Thyroid gland (tissue), 4 donors: ENCODE measurements at regions not wholly inside any gene's neighbourhood (a gene's known extent, or its start where the extent isn't known, plus 50 kb on each side); places are given as distances from the start of the nearest gene placed in this dataset.

Experiments
- DNase-seq, 2 donors: peaks; one replicate each; pipeline ENCODE4 v3.0.0-alpha.2; 2019
- H3K27ac ChIP-seq, 3 donors: fragments of 200-600 bp; sonication (generic); 1 replicate in 2 of 3; 2 replicates in 1 of 3; pipeline ENCODE4 v1.5.1; 2016 to 2019; ENCODE audit warnings: mild to moderate bottlenecking in 1 of 3, moderate library complexity in 1 of 3
- H3K27me3 ChIP-seq: fragments of 200-600 bp; sonication (generic); one replicate; pipeline ENCODE4 v1.5.1; 2019
- H3K36me3 ChIP-seq, 2 donors: fragments of 200-600 bp; sonication (generic); one replicate each; pipeline ENCODE4 v1.5.1; 2016 to 2019
- H3K4me1 ChIP-seq, 2 donors: fragments of 200-600 bp; sonication (generic); one replicate each; pipeline ENCODE4 v1.5.1; 2017 to 2019
- H3K4me3 ChIP-seq, 3 donors: fragments of 200-600 bp; sonication (generic); replicated peaks in 1 of 3; 1 replicate in 2 of 3; 2 replicates in 1 of 3; pipeline ENCODE4 v1.5.1; 2016; ENCODE audit warnings: mild to moderate bottlenecking in 1 of 3
- H3K9me3 ChIP-seq: fragments of 200-600 bp; sonication (generic); one replicate; pipeline ENCODE4 v1.5.1; 2017
- POLR2A ChIP-seq, 2 donors: fragments of 450-650 bp; IDR thresholded peaks; one replicate each; pipeline ENCODE4 v1.6.1; 2017; ENCODE audit warnings: antibody characterized with exemption in 2 of 2, mild to moderate bottlenecking in 2 of 2, moderate library complexity in 1 of 2
- WGBS, 2 donors: methylation state at CpG; one replicate each; pipeline ENCODE4 v1.1.5; 2017; 5-methylcytosine and 5-hydroxymethylcytosine counted together
- intact Hi-C: fragments of 100-400 bp; cut with DNase I; formaldehyde crosslinking; loops from one replicate; pipeline ENCODE4 v1.15.1; 2023
- TF ChIP-seq, protein P1 (sequence below), 6 experiments: fragments of 200-600 bp in 3 of 6; fragments of 450-650 bp in 3 of 6; sonication (generic) in 3 of 6; IDR thresholded peaks; one replicate each; pipeline ENCODE4 v1.5.1; 2016 to 2019; ENCODE audit warnings: antibody characterized with exemption in 6 of 6, mild to moderate bottlenecking in 2 of 6, inconsistent platforms in 1 of 6, moderate library complexity in 1 of 6

DNA sequence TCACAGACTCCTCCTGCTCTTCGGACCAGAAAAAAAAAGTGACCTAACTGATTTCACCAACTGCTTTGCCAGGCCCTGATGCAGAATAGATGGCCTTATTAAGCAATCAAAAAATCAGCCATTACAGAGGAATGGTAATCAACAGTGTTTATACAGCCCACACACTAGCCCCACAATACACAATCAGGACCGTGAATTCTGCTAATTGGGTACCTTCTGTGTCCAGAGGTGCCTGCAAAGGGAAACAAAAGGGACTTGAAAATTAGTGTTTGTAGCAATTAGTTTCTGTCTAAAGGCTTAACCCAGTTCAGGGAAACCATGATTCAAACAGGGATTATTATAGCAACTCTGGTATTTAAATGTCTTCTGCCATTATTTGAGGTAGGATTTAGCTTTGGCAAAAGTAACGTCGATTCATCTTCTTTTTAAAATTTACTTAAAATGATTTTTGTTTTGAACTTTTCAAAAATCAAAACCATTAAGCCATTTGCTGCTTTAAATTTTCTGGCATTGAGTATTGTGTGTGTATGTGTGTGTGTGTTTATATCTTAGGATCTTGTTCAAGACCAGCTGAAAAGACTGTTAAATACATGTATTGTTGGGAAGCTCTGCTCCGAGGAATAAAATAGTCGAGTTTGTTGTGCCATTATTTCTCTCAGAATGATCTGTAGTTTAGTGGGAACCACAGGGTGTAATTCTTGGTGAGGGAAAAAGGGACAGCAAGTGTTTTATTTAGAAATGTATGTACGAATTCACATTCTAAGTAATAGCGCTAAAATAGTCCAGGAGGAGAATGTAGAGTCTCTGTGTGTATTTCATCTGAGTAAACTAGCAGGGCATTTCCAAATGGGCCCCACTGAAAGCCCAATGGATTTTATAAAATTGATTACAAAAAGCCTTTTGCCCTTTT, 156.1 kb downstream of the PTCSC3 start:
- Histone ChIP-seq H3K4me1 (no peaks in the 10 kb centered on the region), H3K9me3 (no peaks in the 10 kb centered on the region), H3K4me3 (no peak overlapping the region), H3K36me3 (no peaks in the 10 kb centered on the region), H3K27ac (no peak overlapping the region), H3K27me3 (no peaks in the 10 kb centered on the region)
- intact Hi-C loops = no loop called here
- WGBS, 2 donors = 89 to 91% methylated on average over 8 of the region's 8 CpGs
- no peak for DNase-seq
- TF ChIP-seq, protein P1, sequence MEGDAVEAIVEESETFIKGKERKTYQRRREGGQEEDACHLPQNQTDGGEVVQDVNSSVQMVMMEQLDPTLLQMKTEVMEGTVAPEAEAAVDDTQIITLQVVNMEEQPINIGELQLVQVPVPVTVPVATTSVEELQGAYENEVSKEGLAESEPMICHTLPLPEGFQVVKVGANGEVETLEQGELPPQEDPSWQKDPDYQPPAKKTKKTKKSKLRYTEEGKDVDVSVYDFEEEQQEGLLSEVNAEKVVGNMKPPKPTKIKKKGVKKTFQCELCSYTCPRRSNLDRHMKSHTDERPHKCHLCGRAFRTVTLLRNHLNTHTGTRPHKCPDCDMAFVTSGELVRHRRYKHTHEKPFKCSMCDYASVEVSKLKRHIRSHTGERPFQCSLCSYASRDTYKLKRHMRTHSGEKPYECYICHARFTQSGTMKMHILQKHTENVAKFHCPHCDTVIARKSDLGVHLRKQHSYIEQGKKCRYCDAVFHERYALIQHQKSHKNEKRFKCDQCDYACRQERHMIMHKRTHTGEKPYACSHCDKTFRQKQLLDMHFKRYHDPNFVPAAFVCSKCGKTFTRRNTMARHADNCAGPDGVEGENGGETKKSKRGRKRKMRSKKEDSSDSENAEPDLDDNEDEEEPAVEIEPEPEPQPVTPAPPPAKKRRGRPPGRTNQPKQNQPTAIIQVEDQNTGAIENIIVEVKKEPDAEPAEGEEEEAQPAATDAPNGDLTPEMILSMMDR (IDR thresholded peaks at IDR 0.05) = no peak
- no peak for TF ChIP-seq POLR2A (IDR thresholded peaks at IDR 0.05)

DNA sequence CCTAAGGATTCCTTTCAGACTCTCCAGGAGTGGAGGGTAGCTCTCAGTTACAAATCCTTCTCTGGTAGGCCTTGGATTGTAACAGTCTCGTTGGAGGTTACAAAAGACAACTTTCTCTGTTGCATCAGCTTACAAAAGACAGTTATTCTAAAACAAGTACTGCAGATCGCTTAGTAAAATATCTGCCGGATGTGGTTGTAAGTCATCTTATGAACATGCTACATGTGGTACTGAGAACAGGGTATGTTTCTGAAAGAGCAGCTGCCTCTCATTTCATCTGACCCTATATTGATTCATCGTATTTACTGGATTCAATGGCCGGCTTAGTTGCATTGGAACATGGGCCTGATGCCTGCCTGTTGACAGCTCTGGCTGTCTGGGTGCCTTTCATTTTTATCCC, 157.4 kb downstream of the PTCSC3 start:
- Histone ChIP-seq H3K9me3 (no peaks in the 10 kb centered on the region), H3K27me3 (no peaks in the 10 kb centered on the region), H3K4me1 (no peaks in the 10 kb centered on the region), H3K27ac (no peak overlapping the region), H3K36me3 (no peaks in the 10 kb centered on the region), H3K4me3 (no peak overlapping the region)
- 82 to 91% methylated on average over 5 of the region's 5 CpGs for WGBS, 2 donors
- no peak for TF ChIP-seq POLR2A (IDR thresholded peaks at IDR 0.05)
- TF ChIP-seq, protein P1 (IDR thresholded peaks at IDR 0.05) = no peak
- intact Hi-C loops = no loop called here
- no peak for DNase-seq

DNA sequence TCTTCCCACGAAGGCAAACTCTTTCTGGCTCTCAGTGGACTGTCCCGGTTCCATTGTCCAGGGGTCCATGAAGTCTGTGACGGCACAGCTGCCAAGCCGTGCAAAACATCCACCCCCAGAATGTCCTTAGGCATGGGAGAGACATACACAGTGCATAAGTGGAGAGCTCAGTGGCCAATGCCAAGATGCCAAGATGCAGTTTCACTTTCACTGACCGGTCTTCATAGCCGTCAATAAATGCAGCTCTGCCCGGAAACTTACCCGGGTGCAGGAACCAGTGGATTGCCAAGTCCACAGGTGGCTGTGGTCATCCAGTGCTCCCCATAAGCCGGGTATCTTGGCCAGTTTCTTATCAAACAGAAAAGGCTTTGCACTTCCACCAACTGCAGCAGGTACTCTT, 162.3 kb downstream of the PTCSC3 start:
- Histone ChIP-seq H3K27ac (no peak overlapping the region), H3K36me3 (no peaks in the 10 kb centered on the region), H3K4me1 (peaks cover 0 to 8% of the 10 kb centered on the region in 2 donors), H3K4me3 (no peak overlapping the region), H3K9me3 (no peaks in the 10 kb centered on the region), H3K27me3 (no peaks in the 10 kb centered on the region)
- intact Hi-C loops = no loop called here
- 81 to 91% methylated on average over 8 to 9 of the region's 9 CpGs for WGBS, 2 donors
- TF ChIP-seq, protein P1 (IDR thresholded peaks at IDR 0.05) = no peak
- no peak for TF ChIP-seq POLR2A (IDR thresholded peaks at IDR 0.05)
- no peak for DNase-seq

DNA sequence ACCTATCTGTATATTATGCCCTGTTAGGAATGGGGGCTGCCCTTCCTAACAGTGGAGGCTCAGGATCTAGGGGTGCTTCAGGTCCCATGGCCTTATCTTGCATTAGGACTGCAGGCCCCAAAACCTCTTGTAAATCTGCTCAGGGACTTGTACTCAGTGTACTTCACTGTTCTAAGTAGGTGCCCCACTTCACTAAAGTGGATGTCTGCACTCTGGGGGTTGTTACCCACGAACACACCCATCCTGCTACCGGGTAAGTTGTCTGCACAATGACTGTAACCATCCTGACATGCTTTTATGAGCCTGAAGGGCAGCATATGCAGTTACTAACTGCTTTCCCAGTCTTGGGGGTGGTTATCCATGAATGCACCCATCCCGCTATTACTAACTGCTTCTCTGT, 163.0 kb downstream of the PTCSC3 start:
- Histone ChIP-seq H3K36me3 (no peaks in the 10 kb centered on the region), H3K9me3 (no peaks in the 10 kb centered on the region), H3K27ac (no peak overlapping the region), H3K4me1 (peaks cover 0 to 8% of the 10 kb centered on the region in 2 donors), H3K27me3 (no peaks in the 10 kb centered on the region), H3K4me3 (no peak overlapping the region)
- no peak for DNase-seq
- no peak for TF ChIP-seq POLR2A (IDR thresholded peaks at IDR 0.05)
- TF ChIP-seq, protein P1 (IDR thresholded peaks at IDR 0.05) = no peak
- 72 to 75% methylated on average over 3 of the region's 3 CpGs for WGBS, 2 donors
- intact Hi-C loops = no loop called here

DNA sequence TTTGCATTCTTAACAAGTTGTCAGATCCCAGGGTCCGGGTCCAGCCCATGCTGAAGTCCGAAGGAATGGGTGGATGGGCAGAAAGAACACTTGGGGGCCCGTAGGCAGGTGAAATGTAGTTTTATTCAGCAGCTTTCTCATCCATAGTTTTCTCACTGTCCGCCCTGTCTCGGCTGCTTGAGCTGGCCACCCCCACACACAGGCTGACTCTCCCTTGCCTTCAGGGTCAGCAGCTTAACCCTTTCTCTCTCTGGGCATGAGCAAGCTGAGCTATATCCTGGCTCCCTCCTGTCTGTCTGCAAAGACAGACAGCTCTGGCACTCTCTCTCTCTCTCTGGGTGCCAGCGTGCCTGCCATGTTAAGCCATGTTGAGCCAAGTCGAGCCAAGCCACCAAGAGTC, 163.9 kb downstream of the PTCSC3 start:
- intact Hi-C loops = no loop called here
- no peaks in the 10 kb centered on the region for H3K9me3 ChIP-seq
- H3K4me1 ChIP-seq = peaks cover 0 to 8% of the 10 kb centered on the region in 2 donors
- H3K27ac ChIP-seq = no peak overlapping the region
- no peaks in the 10 kb centered on the region for H3K36me3 ChIP-seq
- no peak overlapping the region for H3K4me3 ChIP-seq
- no peaks in the 10 kb centered on the region for H3K27me3 ChIP-seq
- TF ChIP-seq, protein P1 (IDR thresholded peaks at IDR 0.05) = no peak
- no peak for TF ChIP-seq POLR2A (IDR thresholded peaks at IDR 0.05)
- DNase-seq = no peak
- 84% methylated on average over 6 to 7 of the region's 7 CpGs for WGBS, 2 donors
